Peyer's patch (tissue), 4 donors: ENCODE measurements at regions not wholly inside any gene's neighbourhood (a gene's known extent, or its start where the extent isn't known, plus 50 kb on each side); places are given as distances from the start of the nearest gene placed in this dataset.

ENCODE experiments used
- DNase-seq, 3 donors: peaks; one replicate each; pipeline ENCODE4 v3.0.0-alpha.2; 2017 to 2019
- H3K27ac ChIP-seq, 4 donors: fragments of 200-600 bp; sonication (generic); one replicate each; pipeline ENCODE4 v1.5.1; 2016 to 2019
- H3K27me3 ChIP-seq, 2 donors: fragments of 200-600 bp; sonication (generic); one replicate each; pipeline ENCODE4 v1.5.1; 2019
- H3K36me3 ChIP-seq, 3 donors: fragments of 200-600 bp; sonication (generic); one replicate each; pipeline ENCODE4 v1.5.1; 2016 to 2019
- H3K4me1 ChIP-seq, 4 donors: fragments of 200-600 bp; sonication (generic); one replicate each; pipeline ENCODE4 v1.5.1; 2016 to 2019
- H3K4me3 ChIP-seq, 4 donors: fragments of 200-600 bp; sonication (generic); 1 replicate in 3 of 4; 2 replicates in 1 of 4; pipeline ENCODE4 v1.5.1; 2016 to 2019; ENCODE audit warnings: mild to moderate bottlenecking in 1 of 4
- H3K9me3 ChIP-seq, 4 donors: fragments of 200-600 bp; sonication (generic); one replicate each; pipeline ENCODE4 v1.5.1; 2016 to 2019; ENCODE audit warnings: mild to moderate bottlenecking in 1 of 4
- POLR2A ChIP-seq, 2 donors: fragments of 450-650 bp; IDR thresholded peaks; one replicate each; pipeline ENCODE4 v1.5.1; 2017; ENCODE audit warnings: antibody characterized with exemption in 2 of 2, mild to moderate bottlenecking in 2 of 2, moderate library complexity in 2 of 2
- TF ChIP-seq, protein P1 (sequence below), 6 experiments: fragments of 450-650 bp in 4 of 6; fragments of 200-600 bp in 2 of 6; sonication (generic) in 1 of 6; IDR thresholded peaks; one replicate each; pipeline ENCODE4 v1.5.1; 2017 to 2019; ENCODE audit warnings: antibody characterized with exemption in 6 of 6, mild to moderate bottlenecking in 3 of 6, moderate library complexity in 1 of 6

DNA sequence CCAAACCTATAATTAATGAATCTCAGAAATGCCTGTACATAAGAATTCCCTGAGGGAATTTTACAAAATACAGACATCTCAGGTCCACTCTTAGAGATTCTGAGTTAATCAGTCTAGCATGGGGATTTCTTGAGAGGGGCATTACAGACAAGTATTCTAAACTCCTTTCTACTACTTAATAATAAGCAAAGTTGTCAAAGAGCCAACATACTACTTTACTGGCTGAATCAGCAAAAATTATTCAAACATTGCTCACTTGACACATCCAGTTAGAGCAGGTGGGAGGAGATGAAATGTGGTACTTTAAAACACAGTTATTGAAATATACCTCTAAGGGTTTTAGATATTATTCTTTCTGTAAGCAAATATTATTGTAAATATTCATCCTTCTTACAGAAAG is 1164.7 kb downstream of the CDY2B start:
- TF ChIP-seq, protein P1, sequence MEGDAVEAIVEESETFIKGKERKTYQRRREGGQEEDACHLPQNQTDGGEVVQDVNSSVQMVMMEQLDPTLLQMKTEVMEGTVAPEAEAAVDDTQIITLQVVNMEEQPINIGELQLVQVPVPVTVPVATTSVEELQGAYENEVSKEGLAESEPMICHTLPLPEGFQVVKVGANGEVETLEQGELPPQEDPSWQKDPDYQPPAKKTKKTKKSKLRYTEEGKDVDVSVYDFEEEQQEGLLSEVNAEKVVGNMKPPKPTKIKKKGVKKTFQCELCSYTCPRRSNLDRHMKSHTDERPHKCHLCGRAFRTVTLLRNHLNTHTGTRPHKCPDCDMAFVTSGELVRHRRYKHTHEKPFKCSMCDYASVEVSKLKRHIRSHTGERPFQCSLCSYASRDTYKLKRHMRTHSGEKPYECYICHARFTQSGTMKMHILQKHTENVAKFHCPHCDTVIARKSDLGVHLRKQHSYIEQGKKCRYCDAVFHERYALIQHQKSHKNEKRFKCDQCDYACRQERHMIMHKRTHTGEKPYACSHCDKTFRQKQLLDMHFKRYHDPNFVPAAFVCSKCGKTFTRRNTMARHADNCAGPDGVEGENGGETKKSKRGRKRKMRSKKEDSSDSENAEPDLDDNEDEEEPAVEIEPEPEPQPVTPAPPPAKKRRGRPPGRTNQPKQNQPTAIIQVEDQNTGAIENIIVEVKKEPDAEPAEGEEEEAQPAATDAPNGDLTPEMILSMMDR (IDR thresholded peaks at IDR 0.05): no peak
- no peak for TF ChIP-seq POLR2A (IDR thresholded peaks at IDR 0.05)
- no peak for DNase-seq
- H3K27ac ChIP-seq: no peak overlapping the region
- no peaks in the 10 kb centered on the region for H3K4me1 ChIP-seq
- H3K36me3 ChIP-seq: no peaks in the 10 kb centered on the region
- H3K9me3 ChIP-seq: no peaks in the 10 kb centered on the region
- H3K27me3 ChIP-seq: no peaks in the 10 kb centered on the region
- H3K4me3 ChIP-seq: no peak overlapping the region

DNA sequence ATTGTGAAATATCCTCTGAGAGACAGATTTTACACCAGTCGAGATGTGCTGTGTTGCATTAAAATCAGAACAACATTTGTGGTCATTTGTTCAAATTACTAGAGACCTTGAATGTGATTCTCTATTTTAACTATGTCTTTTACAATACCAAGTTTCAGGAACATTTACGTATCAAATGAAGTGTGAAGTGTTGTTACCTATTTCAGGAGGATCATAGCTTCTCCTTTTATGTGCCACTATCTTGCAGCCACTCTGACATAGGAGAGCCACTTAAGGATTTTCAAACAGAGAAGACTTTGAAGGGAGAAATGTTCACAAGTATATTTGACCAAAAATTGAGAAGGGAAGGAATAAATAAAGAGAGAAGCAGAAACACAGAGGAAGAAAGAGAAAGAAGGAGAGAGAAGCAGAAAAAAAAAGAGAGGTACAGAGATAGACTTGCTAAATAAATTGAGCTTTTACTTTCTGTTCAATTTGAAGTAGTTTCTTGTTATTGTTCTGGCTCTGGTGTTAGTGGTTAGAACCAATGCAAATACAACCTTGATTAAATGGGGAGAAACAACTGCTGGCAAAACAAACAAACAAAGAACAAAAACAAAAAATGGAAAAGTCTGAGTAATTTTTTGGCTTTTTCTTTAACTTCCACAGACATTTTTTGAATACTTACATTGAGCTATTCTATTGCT is 1206.8 kb downstream of the CDY2B start:
- Histone ChIP-seq H3K27me3 (no peaks in the 10 kb centered on the region), H3K27ac (no peak overlapping the region), H3K4me1 (no peaks in the 10 kb centered on the region), H3K9me3 (no peaks in the 10 kb centered on the region), H3K4me3 (no peak overlapping the region), H3K36me3 (no peaks in the 10 kb centered on the region)
- DNase-seq: no peak
- no peak for TF ChIP-seq POLR2A (IDR thresholded peaks at IDR 0.05)
- TF ChIP-seq, protein P1 (IDR thresholded peaks at IDR 0.05): no peak

DNA sequence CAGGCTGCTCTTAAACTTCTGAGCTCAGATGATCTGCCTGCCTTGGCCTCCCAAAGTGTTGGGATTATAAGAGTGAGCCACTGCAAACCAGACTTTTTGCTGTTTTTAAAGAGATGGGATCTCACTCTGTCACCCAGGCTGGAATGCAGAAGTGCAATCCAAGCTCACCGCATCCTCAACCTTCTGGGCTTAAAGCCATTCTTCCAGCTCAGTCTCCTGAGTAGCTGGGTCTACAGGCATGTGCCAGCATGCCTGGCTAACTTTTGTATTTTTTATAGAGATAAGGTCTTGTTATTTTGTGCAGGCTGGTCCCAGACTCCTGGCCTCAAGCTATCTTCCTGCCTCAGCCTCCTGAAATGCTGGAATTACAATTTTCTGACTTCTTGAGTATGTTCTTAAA is 1211.6 kb downstream of the CDY2B start:
- Histone ChIP-seq H3K27me3 (no peaks in the 10 kb centered on the region), H3K9me3 (no peaks in the 10 kb centered on the region), H3K27ac (no peak overlapping the region), H3K36me3 (no peaks in the 10 kb centered on the region), H3K4me3 (no peak overlapping the region), H3K4me1 (no peaks in the 10 kb centered on the region)
- no peak for DNase-seq
- TF ChIP-seq, protein P1 (IDR thresholded peaks at IDR 0.05): no peak
- TF ChIP-seq POLR2A (IDR thresholded peaks at IDR 0.05): no peak

DNA sequence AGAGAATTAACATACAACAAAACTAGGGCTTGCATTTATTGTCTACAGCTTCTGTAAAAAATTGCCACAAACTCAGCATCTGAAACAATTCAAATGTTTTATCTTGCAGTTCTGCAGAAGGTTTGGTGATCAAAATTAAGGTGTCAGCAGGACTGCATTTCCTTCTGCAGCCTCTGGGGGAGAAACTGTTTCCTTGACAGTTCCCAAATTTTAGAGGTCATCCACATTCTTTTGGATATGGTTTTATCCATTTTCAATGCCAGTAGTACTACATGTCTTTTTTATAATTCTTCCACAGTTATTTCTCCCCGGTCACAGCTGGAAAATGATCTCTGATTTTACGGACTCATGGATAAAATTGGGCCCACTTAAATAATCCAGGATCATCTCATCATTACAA is 1217.3 kb downstream of the CDY2B start:
- Histone ChIP-seq H3K9me3 (no peaks in the 10 kb centered on the region), H3K27ac (no peak overlapping the region), H3K4me3 (no peak overlapping the region), H3K27me3 (no peaks in the 10 kb centered on the region), H3K4me1 (no peaks in the 10 kb centered on the region), H3K36me3 (no peaks in the 10 kb centered on the region)
- no peak for DNase-seq
- TF ChIP-seq, protein P1 (IDR thresholded peaks at IDR 0.05): no peak
- TF ChIP-seq POLR2A (IDR thresholded peaks at IDR 0.05): no peak

DNA sequence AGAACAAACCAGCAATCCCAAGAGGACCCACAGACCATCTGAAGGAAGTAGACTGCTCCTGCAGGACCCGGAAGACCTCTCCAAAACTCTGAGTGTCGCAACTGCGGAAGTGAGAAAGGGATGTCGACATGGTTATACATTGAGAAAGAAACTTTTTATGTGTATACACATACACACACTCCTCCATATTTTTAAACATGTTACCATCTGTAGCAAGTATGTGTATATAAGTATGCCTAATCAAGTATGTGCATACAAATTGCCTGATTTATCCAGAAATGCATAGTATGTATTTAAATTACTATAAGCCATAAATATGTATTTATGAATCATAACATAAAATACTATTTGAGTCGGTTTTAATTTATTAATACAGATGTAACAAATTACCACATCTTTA is 1220.7 kb downstream of the CDY2B start:
- Histone ChIP-seq H3K4me1 (no peaks in the 10 kb centered on the region), H3K27ac (no peak overlapping the region), H3K9me3 (no peaks in the 10 kb centered on the region), H3K4me3 (no peak overlapping the region), H3K27me3 (no peaks in the 10 kb centered on the region), H3K36me3 (no peaks in the 10 kb centered on the region)
- no peak for DNase-seq
- no peak for TF ChIP-seq POLR2A (IDR thresholded peaks at IDR 0.05)

DNA sequence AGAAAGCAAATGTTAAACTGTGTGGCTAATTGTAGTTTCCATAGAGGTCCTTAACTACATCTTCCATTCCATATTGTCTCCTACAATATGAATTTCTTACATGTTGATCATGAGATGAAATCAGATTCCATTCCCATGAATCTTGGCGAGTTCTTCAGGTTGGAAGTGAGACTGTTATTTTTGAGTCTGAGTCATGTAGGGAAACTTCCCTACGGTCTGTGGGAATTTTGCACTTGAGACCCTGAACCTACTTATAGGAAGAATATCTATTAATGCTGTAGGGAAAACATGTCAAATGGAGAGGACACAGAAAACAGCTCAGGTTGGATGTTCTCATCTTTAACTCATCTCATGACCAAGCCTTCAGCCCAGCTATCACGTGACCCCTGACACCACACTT is 1226.0 kb downstream of the CDY2B start:
- no peak for TF ChIP-seq POLR2A (IDR thresholded peaks at IDR 0.05)
- TF ChIP-seq, protein P1 (IDR thresholded peaks at IDR 0.05): no peak
- DNase-seq: no peak

More for the DNA sequence above, 1226.0 kb downstream of the CDY2B start:
- no peak overlapping the region for H3K27ac ChIP-seq
- H3K27me3 ChIP-seq: no peaks in the 10 kb centered on the region
- H3K36me3 ChIP-seq: no peaks in the 10 kb centered on the region
- H3K4me3 ChIP-seq: no peak overlapping the region
- H3K9me3 ChIP-seq: no peaks in the 10 kb centered on the region
- H3K4me1 ChIP-seq: no peaks in the 10 kb centered on the region
